Lower lobe of right lung (tissue), 2 donors: ENCODE measurements at regions not wholly inside any gene's neighbourhood (a gene's known extent, or its start where the extent isn't known, plus 50 kb on each side); places are given as distances from the start of the nearest gene placed in this dataset.
"Not testable (repeated sequence)": the region's sequence is repeated elsewhere in the genome, so short reads cannot be mapped to it uniquely, and the experiment has no call there.

Source experiments
- ATAC-seq, 2 donors: fragments of 200-7000 bp; cut with Tn5 transposase; one replicate each; pipeline ENCODE4 v1.9.1; 2020 to 2022; ENCODE audit warnings: mild to moderate bottlenecking in 2 of 2, moderate library complexity in 2 of 2
- DNase-seq: peaks from one replicate; pipeline ENCODE4 v3.0.0-alpha.2; 2020
- H3K27ac ChIP-seq: fragments of 200-600 bp; one replicate; pipeline ENCODE4 v1.8.0; 2022
- H3K27me3 ChIP-seq: fragments of 200-600 bp; one replicate; pipeline ENCODE4 v1.8.0; 2022; ENCODE audit warnings: low read depth
- H3K36me3 ChIP-seq: fragments of 200-600 bp; one replicate; pipeline ENCODE4 v1.8.0; 2022; ENCODE audit warnings: mild to moderate bottlenecking
- H3K4me1 ChIP-seq: fragments of 200-600 bp; one replicate; pipeline ENCODE4 v1.8.0; 2022
- H3K4me3 ChIP-seq: fragments of 200-600 bp; one replicate; pipeline ENCODE4 v1.8.0; 2022; ENCODE audit warnings: mild to moderate bottlenecking
- H3K9me3 ChIP-seq: fragments of 200-600 bp; one replicate; pipeline ENCODE4 v1.8.0; 2022
- CTCF ChIP-seq: fragments of 200-600 bp; IDR thresholded peaks from one replicate; pipeline ENCODE4 v1.8.0; 2022; ENCODE audit warnings: antibody characterized with exemption, mild to moderate bottlenecking
- intact Hi-C: fragments of 100-400 bp; cut with DNase I; formaldehyde crosslinking; loops from one replicate; pipeline ENCODE4 v1.11.0; 2022
- donor health status: DM: no; HTN: yes; CAD: no; lungs with severe emphysema.

GRCh38 chr1:245074898-245075297, 79.9 kb upstream of the KIF26B start:
- no peaks in the 10 kb centered on the region for H3K9me3 ChIP-seq
- intact Hi-C loops: no loop called here
- no peak for DNase-seq
- H3K36me3 ChIP-seq: no peaks in the 10 kb centered on the region
- H3K27ac ChIP-seq: no peak overlapping the region
- H3K4me3 ChIP-seq: no peak overlapping the region
- no peak for TF ChIP-seq CTCF
- ATAC-seq: no peak
- no peaks in the 10 kb centered on the region for H3K27me3 ChIP-seq
- H3K4me1 ChIP-seq: no peaks in the 10 kb centered on the region

GRCh38 chr1:245074232-245074747, 80.5 kb upstream of the KIF26B start:
- H3K36me3 ChIP-seq: no peaks in the 10 kb centered on the region
- no peak for TF ChIP-seq CTCF
- H3K4me3 ChIP-seq: no peak overlapping the region
- no peak overlapping the region for H3K27ac ChIP-seq
- ATAC-seq (peak; percentile 86 to 88), DNase-seq (no peak)
- intact Hi-C loops: no loop called here
- H3K4me1 ChIP-seq: no peaks in the 10 kb centered on the region
- H3K27me3 ChIP-seq: no peaks in the 10 kb centered on the region
- no peaks in the 10 kb centered on the region for H3K9me3 ChIP-seq

- ATAC-seq: no peak
- Histone ChIP-seq H3K4me1 (no peaks in the 10 kb centered on the region), H3K27me3 (no peaks in the 10 kb centered on the region), H3K9me3 (no peaks in the 10 kb centered on the region), H3K4me3 (no peak overlapping the region), H3K27ac (no peak overlapping the region), H3K36me3 (no peaks in the 10 kb centered on the region)
- no peak for TF ChIP-seq CTCF
- intact Hi-C loops: no loop called here
- DNase-seq: no peak
Observed at GRCh38 chr1:245070836-245071615, 83.8 kb upstream of the KIF26B start.

GRCh38 chr1:245067257-245067656, 87.5 kb upstream of the KIF26B start:
- intact Hi-C loops: no loop called here

GRCh38 chr1:245062741-245063305, 92.0 kb upstream of the KIF26B start:
- H3K9me3 ChIP-seq: no peaks in the 10 kb centered on the region
- H3K4me3 ChIP-seq: no peak overlapping the region
- H3K36me3 ChIP-seq: no peaks in the 10 kb centered on the region
- H3K27me3 ChIP-seq: no peaks in the 10 kb centered on the region
- intact Hi-C loops: no loop called here
- no peak for ATAC-seq
- no peak for DNase-seq
- TF ChIP-seq CTCF: no peak
- no peak overlapping the region for H3K27ac ChIP-seq
- H3K4me1 ChIP-seq: no peaks in the 10 kb centered on the region

More at GRCh38 chr1:245067257-245067656, 87.5 kb upstream of the KIF26B start:
- DNase-seq (no peak), ATAC-seq (no peak)
- Histone ChIP-seq H3K9me3 (no peaks in the 10 kb centered on the region), H3K36me3 (no peaks in the 10 kb centered on the region), H3K4me1 (no peaks in the 10 kb centered on the region), H3K4me3 (no peak overlapping the region), H3K27me3 (no peaks in the 10 kb centered on the region), H3K27ac (no peak overlapping the region)
- TF ChIP-seq CTCF: no peak

- H3K9me3 ChIP-seq, H3K4me1 ChIP-seq, H3K27ac ChIP-seq, H3K4me3 ChIP-seq, H3K36me3 ChIP-seq, DNase-seq, intact Hi-C loops, ATAC-seq, H3K27me3 ChIP-seq: not testable (repeated sequence)
Observed at GRCh38 chr1:245061808-245062207, 93.0 kb upstream of the KIF26B start.
